Fibroblast of upper back skin (primary cell): ENCODE measurements at regions not wholly inside any gene's neighbourhood (a gene's known extent, or its start where the extent isn't known, plus 50 kb on each side); places are given as distances from the start of the nearest gene placed in this dataset.
"Not testable (repeated sequence)": the region's sequence is repeated elsewhere in the genome, so short reads cannot be mapped to it uniquely, and the experiment has no call there.

Experiments
- DNase-seq: peaks from one replicate; pipeline ENCODE4 v3.0.0-alpha.2; 2013

GRCh38 chr16:52308051-52308450, 238.9 kb downstream of the TOX3 start:
- DNase-seq, result no peak

GRCh38 chr16:52301026-52301425, 245.9 kb downstream of the TOX3 start:
- no peak for DNase-seq

- no peak for DNase-seq
Observed at GRCh38 chr16:52298769-52299168, 248.2 kb downstream of the TOX3 start.

GRCh38 chr16:52296706-52297315, 250.1 kb downstream of the TOX3 start:
- not testable (repeated sequence) for DNase-seq

GRCh38 chr16:52296076-52296475, 250.9 kb downstream of the TOX3 start:
- DNase-seq, result no peak

GRCh38 chr16:52294660-52295059, 252.3 kb downstream of the TOX3 start:
- no peak for DNase-seq

GRCh38 chr16:52293204-52293603, 253.7 kb downstream of the TOX3 start:
- no peak for DNase-seq

- peak; percentile 17 for DNase-seq
Observed at GRCh38 chr16:52283584-52284375, 263.2 kb downstream of the TOX3 start.

- DNase-seq, result peak; percentile 1
Observed at GRCh38 chr16:52283018-52283417, 263.9 kb downstream of the TOX3 start.

- DNase-seq, result no peak
Observed at GRCh38 chr16:52280086-52280485, 266.9 kb downstream of the TOX3 start.

- no peak for DNase-seq
Observed at GRCh38 chr16:52271088-52271750, 275.7 kb downstream of the TOX3 start.

GRCh38 chr16:52265446-52265861, 281.5 kb downstream of the TOX3 start:
- DNase-seq, result no peak

GRCh38 chr16:52257534-52257933, 289.4 kb downstream of the TOX3 start:
- no peak for DNase-seq

GRCh38 chr16:52256310-52257078, 290.4 kb downstream of the TOX3 start:
- no peak for DNase-seq

- DNase-seq, result peak; percentile 36
Observed at GRCh38 chr16:52254746-52255145, 292.2 kb downstream of the TOX3 start.

GRCh38 chr16:52252680-52253079, 294.3 kb downstream of the TOX3 start:
- no peak for DNase-seq

GRCh38 chr16:52251495-52251894, 295.4 kb downstream of the TOX3 start:
- peak; percentile 26 for DNase-seq

GRCh38 chr16:52247737-52248136, 299.2 kb downstream of the TOX3 start:
- DNase-seq, result no peak

GRCh38 chr16:52238710-52239109, 308.2 kb downstream of the TOX3 start:
- no peak for DNase-seq

GRCh38 chr16:52237823-52238222, 309.1 kb downstream of the TOX3 start:
- no peak for DNase-seq

- DNase-seq, result no peak
Observed at GRCh38 chr16:52235186-52235585, 311.8 kb downstream of the TOX3 start.

- no peak for DNase-seq
Observed at GRCh38 chr16:52234626-52235025, 312.3 kb downstream of the TOX3 start.

GRCh38 chr16:52229471-52229870, 317.5 kb downstream of the TOX3 start:
- DNase-seq, result no peak
